ENCODE measurements at regions not wholly inside any gene's neighbourhood (a gene's known extent, or its start where the extent isn't known, plus 50 kb on each side); places are given as distances from the start of the nearest gene placed in this dataset.

DNA sequence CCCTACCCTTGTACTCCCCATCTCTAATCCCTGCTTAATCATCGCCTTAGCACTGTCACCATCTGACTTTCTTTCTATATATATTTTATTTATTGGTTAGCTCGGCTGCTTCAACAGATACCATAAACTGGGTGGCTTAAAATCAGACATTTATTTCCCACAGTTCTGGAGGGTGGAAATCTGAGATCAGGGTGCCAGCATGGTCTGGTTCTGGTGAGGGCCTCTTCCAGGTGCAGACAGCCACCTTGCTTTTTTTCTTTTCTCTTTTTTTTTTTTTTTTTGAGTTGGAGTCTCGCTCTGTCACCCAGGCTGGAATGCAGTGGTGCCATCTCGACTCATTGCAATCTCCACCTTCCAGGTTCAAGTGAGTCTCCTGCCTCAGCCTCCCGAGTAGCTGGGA, 127.5 kb upstream of the ESR1 start:
- Histone ChIP-seq H3K27me3 (replicated peaks in 1 of 2; ENCODE audit: control insufficient read depth in 2 of 2, extremely low read depth in 1 of 2, insufficient read depth in 2 of 2, low read length in 1 of 2) (no peaks in the 10 kb centered on the region), H3K9me3 (no peaks in the 10 kb centered on the region), H3K36me3 (ENCODE audit: control insufficient read depth in 2 of 2, extremely low read depth in 1 of 2, insufficient read depth in 1 of 2, low read length in 1 of 2) (no peaks in the 10 kb centered on the region), H3K4me3 (ENCODE audit: control insufficient read depth in 1 of 2, extremely low read depth in 1 of 2, low read length in 1 of 2) (no peak overlapping the region), H3K4me1 (ENCODE audit: control insufficient read depth in 1 of 2, extremely low read depth in 1 of 2, insufficient read depth in 2 of 2, low read length in 2 of 2) (peaks cover 0 to 3% of the 10 kb centered on the region in 2 experiments), H3K27ac (ENCODE audit: low read length) (no peak overlapping the region)
- ChIA-PET CTCF (interaction anchor here in 1 of 2 donors (0.7 to 0.9 kb wide), 3 partner anchors 58 to 187 kb away, joined by 3 to 8 read pairs (median 6); no protein-coding TSS in a partner anchor), POLR2A (no interaction called here)
- WGBS (ENCODE audit: insufficient coverage), result no CpG with 5 or more reads among the region's 5 CpGs
- H3K27ac Mint-ChIP-seq, result no peak overlapping the region
- H3K4me3 Mint-ChIP-seq, result no peak overlapping the region
- no peaks in the 10 kb centered on the region for H3K36me3 Mint-ChIP-seq
- ATAC-seq (replicated peaks in 1 of 4), result no peak
- H3K27me3 Mint-ChIP-seq, result peaks cover 0 to 10% of the 10 kb centered on the region in 2 donors
- DNase-seq, result no peak
- H3K9me3 Mint-ChIP-seq, result no peaks in the 10 kb centered on the region
- H3K4me1 Mint-ChIP-seq, result peaks cover 7 to 24% (median 8%) of the 10 kb centered on the region in 3 donors

DNA sequence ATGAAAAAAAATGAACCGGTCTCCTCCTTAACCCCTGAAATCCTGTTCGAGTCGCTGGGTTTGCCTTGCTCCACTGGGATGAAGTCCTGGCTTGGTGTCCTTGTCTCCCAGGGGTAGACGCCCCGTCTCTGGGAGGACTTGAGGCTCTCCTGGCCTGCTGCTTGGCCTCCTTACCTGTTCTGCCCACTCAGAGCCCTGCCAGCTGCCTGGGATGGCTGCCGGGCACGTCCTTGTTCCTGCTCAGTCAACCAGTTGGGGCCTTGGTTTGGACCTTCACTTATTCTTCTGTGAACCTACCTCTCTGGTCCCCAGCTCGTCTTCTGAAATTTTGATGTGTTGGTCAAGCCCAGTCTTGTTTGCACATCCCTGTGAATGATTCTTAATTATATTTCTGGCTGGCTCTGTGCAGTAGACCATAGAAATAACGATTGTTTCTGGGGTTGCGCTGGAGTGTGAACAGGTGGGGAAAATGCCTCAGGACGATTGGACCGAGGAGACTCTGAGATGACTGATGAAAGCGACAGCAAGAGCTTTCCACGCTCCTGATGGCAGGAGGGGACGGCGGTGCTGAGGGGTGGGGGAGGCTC, 126.5 kb upstream of the ESR1 start:
- no peaks in the 10 kb centered on the region for H3K9me3 Mint-ChIP-seq
- H3K4me1 Mint-ChIP-seq, result peaks cover 7 to 19% (median 8%) of the 10 kb centered on the region in 3 donors
- ATAC-seq (replicated peaks in 1 of 4) (no peak), DNase-seq (no peak)
- peaks cover 0 to 10% of the 10 kb centered on the region in 2 donors for H3K27me3 Mint-ChIP-seq
- H3K27me3 ChIP-seq (replicated peaks in 1 of 2; ENCODE audit: control insufficient read depth in 2 of 2, extremely low read depth in 1 of 2, insufficient read depth in 2 of 2, low read length in 1 of 2), result no peaks in the 10 kb centered on the region
- H3K27ac ChIP-seq (ENCODE audit: low read length), result no peak overlapping the region
- H3K4me1 ChIP-seq (ENCODE audit: control insufficient read depth in 1 of 2, extremely low read depth in 1 of 2, insufficient read depth in 2 of 2, low read length in 2 of 2), result peaks cover 0 to 3% of the 10 kb centered on the region in 2 experiments
- no peaks in the 10 kb centered on the region for H3K9me3 ChIP-seq
- H3K27ac Mint-ChIP-seq, result no peak overlapping the region
- POLR2A ChIA-PET, result interaction anchor here (0.6 to 0.7 kb wide), 2 partner anchors 18 to 505 kb away, joined by 3 to 6 read pairs; no protein-coding TSS in a partner anchor
- 94% methylated on average over 14 of the region's 16 CpGs for WGBS (ENCODE audit: insufficient coverage)
- H3K36me3 Mint-ChIP-seq, result no peaks in the 10 kb centered on the region
- CTCF ChIA-PET, result interaction anchor here (0.8 to 0.9 kb wide), 2 partner anchors 54 to 84 kb away, joined by 3 to 7 read pairs; no protein-coding TSS in a partner anchor
- peak overlapping the region in 1 of 3 donors; percentile 71 for H3K4me3 Mint-ChIP-seq
- no peaks in the 10 kb centered on the region for H3K36me3 ChIP-seq (ENCODE audit: control insufficient read depth in 2 of 2, extremely low read depth in 1 of 2, insufficient read depth in 1 of 2, low read length in 1 of 2)
- H3K4me3 ChIP-seq (ENCODE audit: control insufficient read depth in 1 of 2, extremely low read depth in 1 of 2, low read length in 1 of 2), result no peak overlapping the region

DNA sequence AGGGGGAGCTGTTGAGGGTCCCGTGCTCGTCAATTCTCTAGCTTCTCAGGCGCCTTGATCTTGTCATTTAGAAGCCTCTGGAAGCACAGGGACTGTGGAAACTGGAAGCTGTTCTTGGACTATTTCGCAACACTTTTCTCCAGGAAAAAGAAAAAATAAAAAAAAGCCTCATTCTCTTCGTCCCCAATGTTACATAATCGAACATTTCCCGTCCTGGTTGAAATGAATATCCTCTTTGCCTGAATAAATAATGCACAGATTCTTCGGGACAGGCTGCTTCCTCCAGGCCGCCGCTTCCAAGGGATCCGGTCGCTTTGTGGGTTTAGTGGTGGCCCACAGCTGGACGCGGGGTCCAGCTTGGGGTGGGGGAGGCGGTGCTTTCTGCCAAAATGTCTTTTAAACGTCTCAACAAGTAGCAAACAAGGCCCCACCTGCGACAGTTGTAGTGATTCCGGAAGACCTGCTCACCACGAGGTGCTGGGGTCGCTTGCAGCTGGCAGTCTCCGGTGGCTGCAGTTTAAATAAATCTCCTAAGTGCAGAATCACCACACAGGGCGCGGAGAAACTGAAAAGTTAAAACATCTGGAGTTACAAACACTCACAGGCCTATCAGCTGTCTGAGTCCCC, 125.9 kb upstream of the ESR1 start:
- POLR2A ChIA-PET, result interaction anchor here (0.6 to 0.7 kb wide), 2 partner anchors 18 to 504 kb away, joined by 3 to 6 read pairs; no protein-coding TSS in a partner anchor

DNA sequence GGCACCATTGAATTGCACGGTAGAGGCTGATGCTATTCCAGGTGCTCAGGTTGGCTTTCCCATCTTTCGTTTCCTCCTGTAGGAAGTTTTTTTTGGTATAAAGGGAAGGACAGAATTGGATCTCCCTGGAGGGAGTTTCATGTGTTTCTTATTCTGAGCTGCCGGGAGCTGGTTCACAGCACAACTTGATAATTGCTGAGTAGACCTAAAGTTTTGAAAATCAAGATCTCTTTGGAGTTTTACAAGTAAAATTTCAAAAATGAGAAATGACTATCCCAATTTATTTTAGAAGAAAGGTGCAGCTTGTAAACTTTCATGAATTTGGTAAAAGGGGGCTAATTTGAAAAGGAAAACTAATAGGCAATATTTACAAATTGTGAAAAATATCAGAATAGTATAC, 125.2 kb upstream of the ESR1 start:
- Mint-ChIP-seq H3K27ac (no peak overlapping the region), H3K4me1 (peaks cover 7 to 18% (median 8%) of the 10 kb centered on the region in 3 donors), H3K9me3 (no peaks in the 10 kb centered on the region), H3K4me3 (peak overlapping the region in 1 of 3 donors; percentile 71), H3K36me3 (no peaks in the 10 kb centered on the region), H3K27me3 (peaks cover 0 to 10% of the 10 kb centered on the region in 2 donors)
- Histone ChIP-seq H3K36me3 (ENCODE audit: control insufficient read depth in 2 of 2, extremely low read depth in 1 of 2, insufficient read depth in 1 of 2, low read length in 1 of 2) (no peaks in the 10 kb centered on the region), H3K4me1 (ENCODE audit: control insufficient read depth in 1 of 2, extremely low read depth in 1 of 2, insufficient read depth in 2 of 2, low read length in 2 of 2) (peaks cover 0 to 3% of the 10 kb centered on the region in 2 experiments), H3K27ac (ENCODE audit: low read length) (no peak overlapping the region), H3K4me3 (ENCODE audit: control insufficient read depth in 1 of 2, extremely low read depth in 1 of 2, low read length in 1 of 2) (no peak overlapping the region), H3K9me3 (no peaks in the 10 kb centered on the region), H3K27me3 (replicated peaks in 1 of 2; ENCODE audit: control insufficient read depth in 2 of 2, extremely low read depth in 1 of 2, insufficient read depth in 2 of 2, low read length in 1 of 2) (no peaks in the 10 kb centered on the region)
- POLR2A ChIA-PET, result no interaction called here
- ATAC-seq (replicated peaks in 1 of 4) (no peak), DNase-seq (no peak)
- CTCF ChIA-PET, result no interaction called here
- 84% methylated on average over 2 of the region's 3 CpGs for WGBS (ENCODE audit: insufficient coverage)

More for the DNA sequence above, 125.9 kb upstream of the ESR1 start:
- H3K36me3 ChIP-seq (ENCODE audit: control insufficient read depth in 2 of 2, extremely low read depth in 1 of 2, insufficient read depth in 1 of 2, low read length in 1 of 2), result no peaks in the 10 kb centered on the region
- WGBS (ENCODE audit: insufficient coverage), result 48% methylated on average over 19 of the region's 23 CpGs
- H3K4me3 ChIP-seq (ENCODE audit: control insufficient read depth in 1 of 2, extremely low read depth in 1 of 2, low read length in 1 of 2), result peak overlapping the region in 1 of 2 donors; percentile 25
- ATAC-seq (replicated peaks in 1 of 4), result no peak
- no peaks in the 10 kb centered on the region for H3K27me3 ChIP-seq (replicated peaks in 1 of 2; ENCODE audit: control insufficient read depth in 2 of 2, extremely low read depth in 1 of 2, insufficient read depth in 2 of 2, low read length in 1 of 2)
- Mint-ChIP-seq H3K27ac (peak overlapping the region in 1 of 2 donors; percentile 25), H3K4me3 (peak overlapping the region in 1 of 3 donors; percentile 71), H3K36me3 (no peaks in the 10 kb centered on the region), H3K9me3 (no peaks in the 10 kb centered on the region), H3K27me3 (peaks cover 0 to 10% of the 10 kb centered on the region in 2 donors), H3K4me1 (peaks cover 7 to 18% (median 8%) of the 10 kb centered on the region in 3 donors)
- no peak overlapping the region for H3K27ac ChIP-seq (ENCODE audit: low read length)
- H3K4me1 ChIP-seq (ENCODE audit: control insufficient read depth in 1 of 2, extremely low read depth in 1 of 2, insufficient read depth in 2 of 2, low read length in 2 of 2), result peaks cover 0 to 3% of the 10 kb centered on the region in 2 experiments
- CTCF ChIA-PET, result interaction anchor here in 1 of 2 donors (0.8 kb wide), 1 partner anchor 53 kb away, joined by 7 read pairs; no protein-coding TSS in a partner anchor
- DNase-seq, result peak in 7 of 35 experiments; percentile 3 to 28 (median 15)
- no peaks in the 10 kb centered on the region for H3K9me3 ChIP-seq

DNA sequence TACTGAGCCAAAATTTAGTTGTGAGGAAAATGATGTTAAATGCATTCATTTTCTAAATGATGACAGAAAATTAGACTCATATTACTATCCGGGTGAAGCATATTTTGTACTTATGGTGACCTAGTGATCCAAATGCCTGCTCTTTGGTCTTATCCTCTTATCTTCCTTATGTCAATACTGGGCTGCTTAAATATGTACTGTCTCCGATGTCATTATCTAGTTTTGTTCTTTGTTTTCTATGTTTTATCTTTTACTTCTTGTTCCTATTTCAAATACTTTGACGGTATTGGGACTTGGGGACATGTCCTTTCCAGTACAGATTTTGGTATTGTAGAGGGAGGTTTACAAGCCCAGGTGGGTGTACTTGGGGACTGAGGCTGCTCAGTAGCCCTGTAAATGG, 124.6 kb upstream of the ESR1 start:
- POLR2A ChIA-PET, result no interaction called here
- CTCF ChIA-PET, result no interaction called here
- H3K36me3 ChIP-seq (ENCODE audit: control insufficient read depth in 2 of 2, extremely low read depth in 1 of 2, insufficient read depth in 1 of 2, low read length in 1 of 2), result no peaks in the 10 kb centered on the region
- H3K4me1 ChIP-seq (ENCODE audit: control insufficient read depth in 1 of 2, extremely low read depth in 1 of 2, insufficient read depth in 2 of 2, low read length in 2 of 2), result peaks cover 0 to 3% of the 10 kb centered on the region in 2 experiments
- WGBS (ENCODE audit: insufficient coverage), result no CpG with 5 or more reads among the region's 3 CpGs
- no peaks in the 10 kb centered on the region for H3K36me3 Mint-ChIP-seq
- no peak for DNase-seq
- H3K27me3 ChIP-seq (replicated peaks in 1 of 2; ENCODE audit: control insufficient read depth in 2 of 2, extremely low read depth in 1 of 2, insufficient read depth in 2 of 2, low read length in 1 of 2), result no peaks in the 10 kb centered on the region
- peaks cover 0 to 10% of the 10 kb centered on the region in 2 donors for H3K27me3 Mint-ChIP-seq
- no peak overlapping the region for H3K4me3 ChIP-seq (ENCODE audit: control insufficient read depth in 1 of 2, extremely low read depth in 1 of 2, low read length in 1 of 2)
- H3K9me3 Mint-ChIP-seq, result no peaks in the 10 kb centered on the region
- ATAC-seq (replicated peaks in 1 of 4), result no peak
- no peak overlapping the region for H3K27ac Mint-ChIP-seq
- H3K9me3 ChIP-seq, result no peaks in the 10 kb centered on the region
- H3K27ac ChIP-seq (ENCODE audit: low read length), result no peak overlapping the region
- peaks cover 7 to 18% (median 8%) of the 10 kb centered on the region in 3 donors for H3K4me1 Mint-ChIP-seq
- no peak overlapping the region for H3K4me3 Mint-ChIP-seq

DNA sequence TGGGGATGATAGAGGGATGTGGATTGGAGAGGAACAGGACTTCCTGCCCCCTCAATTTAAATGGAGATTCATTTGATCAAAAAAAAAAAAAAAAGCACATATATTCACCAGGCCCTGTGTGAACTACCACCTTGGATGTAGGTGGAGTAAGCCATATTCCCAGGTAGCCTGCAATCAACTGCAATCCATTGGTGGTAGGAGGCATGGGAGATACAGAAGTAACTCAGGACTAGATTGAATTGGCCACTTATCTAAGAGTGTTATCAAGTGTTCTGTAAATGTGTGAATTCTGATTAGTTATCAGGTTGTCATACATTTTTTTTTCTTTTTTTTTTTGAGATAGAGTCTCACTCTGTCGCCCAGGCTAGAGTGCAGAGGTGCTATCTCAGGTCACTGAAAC, 124.1 kb upstream of the ESR1 start:
- ChIA-PET POLR2A (no interaction called here), CTCF (interaction anchor here in 1 of 2 donors (0.6 kb wide), 2 partner anchors 22 to 554 kb away, joined by 3 read pairs; no protein-coding TSS in a partner anchor)
- Mint-ChIP-seq H3K27me3 (peaks cover under 1 to 10% of the 10 kb centered on the region in 2 donors), H3K9me3 (no peaks in the 10 kb centered on the region), H3K4me3 (no peak overlapping the region), H3K27ac (no peak overlapping the region), H3K36me3 (no peaks in the 10 kb centered on the region), H3K4me1 (peaks cover 7 to 18% (median 8%) of the 10 kb centered on the region in 3 donors)
- Histone ChIP-seq H3K9me3 (no peaks in the 10 kb centered on the region), H3K4me3 (ENCODE audit: control insufficient read depth in 1 of 2, extremely low read depth in 1 of 2, low read length in 1 of 2) (no peak overlapping the region), H3K27ac (ENCODE audit: low read length) (no peak overlapping the region), H3K4me1 (ENCODE audit: control insufficient read depth in 1 of 2, extremely low read depth in 1 of 2, insufficient read depth in 2 of 2, low read length in 2 of 2) (peaks cover 0 to 3% of the 10 kb centered on the region in 2 experiments), H3K36me3 (ENCODE audit: control insufficient read depth in 2 of 2, extremely low read depth in 1 of 2, insufficient read depth in 1 of 2, low read length in 1 of 2) (no peaks in the 10 kb centered on the region), H3K27me3 (replicated peaks in 1 of 2; ENCODE audit: control insufficient read depth in 2 of 2, extremely low read depth in 1 of 2, insufficient read depth in 2 of 2, low read length in 1 of 2) (no peaks in the 10 kb centered on the region)
- ATAC-seq (replicated peaks in 1 of 4), result no peak
- DNase-seq, result no peak
- no CpG with 5 or more reads among the region's 1 CpG for WGBS (ENCODE audit: insufficient coverage)

Measured in T-cell (primary cell).